ENCODE measurements at regions not wholly inside any gene's neighbourhood (a gene's known extent, or its start where the extent isn't known, plus 50 kb on each side); places are given as distances from the start of the nearest gene placed in this dataset.

- H3K27ac ChIP-seq, result no peak overlapping the region
- H3K79me2 ChIP-seq (ENCODE audit: insufficient read depth, low read depth), result no peaks in the 10 kb centered on the region
- no peak overlapping the region for H3K4me3 ChIP-seq (IDR thresholded peaks at IDR 0.05; ENCODE audit: insufficient read depth, low read depth, low read length)
- no peaks in the 10 kb centered on the region for H4K20me1 ChIP-seq (ENCODE audit: insufficient read depth)
- no peak for TF ChIP-seq CTCF (conservative IDR thresholded peaks at IDR 0.05; ENCODE audit: low read depth, low read length)
- H3K4me2 ChIP-seq, result no peak overlapping the region
- no peak overlapping the region for H3K9ac ChIP-seq
- H3K27me3 ChIP-seq (ENCODE audit: insufficient read depth, low read depth), result no peaks in the 10 kb centered on the region
- no peaks in the 10 kb centered on the region for H3K4me1 ChIP-seq (ENCODE audit: low read depth, poor library complexity, severe bottlenecking)
- H3K36me3 ChIP-seq (ENCODE audit: insufficient read depth), result no peaks in the 10 kb centered on the region
- H2AFZ ChIP-seq (ENCODE audit: low read depth), result no peak overlapping the region
These were observed 2293.6 kb downstream of the TP53TG3F start for GRCh38 chr16:35752773-35753558.

- TF ChIP-seq CTCF (conservative IDR thresholded peaks at IDR 0.05; ENCODE audit: low read depth, low read length), result no peak
- Histone ChIP-seq H3K27me3 (ENCODE audit: insufficient read depth, low read depth) (no peaks in the 10 kb centered on the region), H3K79me2 (ENCODE audit: insufficient read depth, low read depth) (no peaks in the 10 kb centered on the region), H3K4me2 (no peak overlapping the region), H3K4me1 (ENCODE audit: low read depth, poor library complexity, severe bottlenecking) (no peaks in the 10 kb centered on the region), H2AFZ (ENCODE audit: low read depth) (no peak overlapping the region), H4K20me1 (ENCODE audit: insufficient read depth) (no peaks in the 10 kb centered on the region), H3K36me3 (ENCODE audit: insufficient read depth) (no peaks in the 10 kb centered on the region), H3K9ac (no peak overlapping the region), H3K4me3 (IDR thresholded peaks at IDR 0.05; ENCODE audit: insufficient read depth, low read depth, low read length) (no peak overlapping the region), H3K27ac (no peak overlapping the region)
These were observed 2294.4 kb downstream of the TP53TG3F start for GRCh38 chr16:35753559-35754390.

- no peaks in the 10 kb centered on the region for H3K4me1 ChIP-seq (ENCODE audit: low read depth, poor library complexity, severe bottlenecking)
- H4K20me1 ChIP-seq (ENCODE audit: insufficient read depth), result no peaks in the 10 kb centered on the region
- H2AFZ ChIP-seq (ENCODE audit: low read depth), result no peak overlapping the region
- no peaks in the 10 kb centered on the region for H3K79me2 ChIP-seq (ENCODE audit: insufficient read depth, low read depth)
- no peak overlapping the region for H3K4me2 ChIP-seq
- no peaks in the 10 kb centered on the region for H3K27me3 ChIP-seq (ENCODE audit: insufficient read depth, low read depth)
- H3K4me3 ChIP-seq (IDR thresholded peaks at IDR 0.05; ENCODE audit: insufficient read depth, low read depth, low read length), result no peak overlapping the region
- H3K36me3 ChIP-seq (ENCODE audit: insufficient read depth), result no peaks in the 10 kb centered on the region
- TF ChIP-seq CTCF (conservative IDR thresholded peaks at IDR 0.05; ENCODE audit: low read depth, low read length), result no peak
- H3K9ac ChIP-seq, result no peak overlapping the region
- H3K27ac ChIP-seq, result no peak overlapping the region
These were observed 2295.3 kb downstream of the TP53TG3F start for GRCh38 chr16:35754391-35755369.

GRCh38 chr16:35788381-35788780, 2329.0 kb downstream of the TP53TG3F start:
- Histone ChIP-seq H3K79me2 (ENCODE audit: insufficient read depth, low read depth) (no peaks in the 10 kb centered on the region), H3K36me3 (ENCODE audit: insufficient read depth) (no peaks in the 10 kb centered on the region), H3K27ac (no peak overlapping the region), H4K20me1 (ENCODE audit: insufficient read depth) (no peaks in the 10 kb centered on the region), H3K4me3 (IDR thresholded peaks at IDR 0.05; ENCODE audit: insufficient read depth, low read depth, low read length) (no peak overlapping the region), H2AFZ (ENCODE audit: low read depth) (no peak overlapping the region), H3K9ac (no peak overlapping the region), H3K4me2 (no peak overlapping the region), H3K4me1 (ENCODE audit: low read depth, poor library complexity, severe bottlenecking) (no peaks in the 10 kb centered on the region), H3K27me3 (ENCODE audit: insufficient read depth, low read depth) (no peaks in the 10 kb centered on the region)
- no peak for TF ChIP-seq CTCF (conservative IDR thresholded peaks at IDR 0.05; ENCODE audit: low read depth, low read length)

All from KMS-11 (cell line).